MM.1S (cell line): ENCODE measurements at regions not wholly inside any gene's neighbourhood (a gene's known extent, or its start where the extent isn't known, plus 50 kb on each side); places are given as distances from the start of the nearest gene placed in this dataset.

Source experiments
- DNase-seq: peaks from one replicate; pipeline ENCODE4 v3.0.0-alpha.2; 2015
- H2AFZ ChIP-seq: fragments of 300-600 bp; sonication (generic); 2 replicates; pipeline ENCODE4 v1.6.0; 2016; ENCODE audit warnings: antibody characterized with exemption, low read length
- H3F3A ChIP-seq: fragments of 300-600 bp; sonication (generic); 2 replicates; pipeline ENCODE4 v1.6.1; 2016; ENCODE audit warnings: mild to moderate bottlenecking, antibody characterized with exemption, low read length, moderate library complexity, mixed read lengths; ENCODE audit not compliant: insufficient read depth
- H3K27ac ChIP-seq: fragments of 300-600 bp; sonication (generic); 2 replicates; pipeline ENCODE4 v1.5.1; 2016; ENCODE audit warnings: mild to moderate bottlenecking, low read length
- H3K27me3 ChIP-seq: fragments of 300-600 bp; sonication (generic); replicated peaks from 2 replicates; pipeline ENCODE4 v1.6.0; 2016; ENCODE audit warnings: low read length; ENCODE audit not compliant: insufficient read depth
- H3K36me3 ChIP-seq: fragments of 300-600 bp; sonication (generic); replicated peaks from 2 replicates; pipeline ENCODE4 v1.6.1; 2016; ENCODE audit warnings: mild to moderate bottlenecking, low read length, mixed read lengths; ENCODE audit not compliant: insufficient read depth
- H3K4me1 ChIP-seq: fragments of 300-600 bp; sonication (generic); 2 replicates; pipeline ENCODE4 v1.6.1; 2016; ENCODE audit warnings: low read length, mixed read lengths
- H3K4me2 ChIP-seq: fragments of 300-600 bp; sonication (generic); 2 replicates; pipeline ENCODE4 v1.6.0; 2016; ENCODE audit warnings: low read depth, low read length
- H3K4me3 ChIP-seq: fragments of 300-600 bp; sonication (generic); 2 replicates; pipeline ENCODE4 v1.5.1; 2016; ENCODE audit warnings: low read length, mixed read lengths
- H3K79me2 ChIP-seq: fragments of 300-600 bp; sonication (generic); 2 replicates; pipeline ENCODE4 v1.6.1; 2016; ENCODE audit warnings: mixed run types, low read length, mixed read lengths
- H3K9ac ChIP-seq: fragments of 300-600 bp; sonication (generic); 2 replicates; pipeline ENCODE4 v1.6.1; 2016; ENCODE audit warnings: low read length, mixed read lengths
- H3K9me2 ChIP-seq: fragments of 300-600 bp; sonication (generic); replicated peaks from 2 replicates; pipeline ENCODE4 v1.6.1; 2016; ENCODE audit warnings: mild to moderate bottlenecking, low read length, mixed read lengths; ENCODE audit not compliant: insufficient read depth
- H3K9me3 ChIP-seq: fragments of 300-600 bp; sonication (generic); replicated peaks from 2 replicates; pipeline ENCODE4 v1.6.1; 2016; ENCODE audit warnings: mild to moderate bottlenecking, low read length, mixed read lengths; ENCODE audit not compliant: insufficient read depth
- H4K20me1 ChIP-seq: fragments of 300-600 bp; sonication (generic); 2 replicates; pipeline ENCODE4 v1.6.1; 2016; ENCODE audit warnings: mild to moderate bottlenecking, low read length, moderate library complexity, mixed read lengths; ENCODE audit not compliant: insufficient read depth
- EZH2 ChIP-seq: fragments of 300-600 bp; sonication (generic); optimal IDR thresholded peaks from 2 replicates; pipeline ENCODE3; 2017; ENCODE audit warnings: low read depth, mild to moderate bottlenecking, antibody characterized with exemption, low read length, mixed read lengths
- EZH2phosphoT487 ChIP-seq: fragments of 300-600 bp; sonication (generic); IDR thresholded peaks from 2 replicates; pipeline ENCODE4 v1.6.1; 2018; ENCODE audit warnings: antibody characterized with exemption, low read length
- TF ChIP-seq, protein P1 (sequence below): fragments of 300-600 bp; sonication (generic); IDR thresholded peaks from 2 replicates; pipeline ENCODE4 v1.5.1; 2016; ENCODE audit warnings: antibody characterized with exemption, low read length, mixed read lengths

DNA sequence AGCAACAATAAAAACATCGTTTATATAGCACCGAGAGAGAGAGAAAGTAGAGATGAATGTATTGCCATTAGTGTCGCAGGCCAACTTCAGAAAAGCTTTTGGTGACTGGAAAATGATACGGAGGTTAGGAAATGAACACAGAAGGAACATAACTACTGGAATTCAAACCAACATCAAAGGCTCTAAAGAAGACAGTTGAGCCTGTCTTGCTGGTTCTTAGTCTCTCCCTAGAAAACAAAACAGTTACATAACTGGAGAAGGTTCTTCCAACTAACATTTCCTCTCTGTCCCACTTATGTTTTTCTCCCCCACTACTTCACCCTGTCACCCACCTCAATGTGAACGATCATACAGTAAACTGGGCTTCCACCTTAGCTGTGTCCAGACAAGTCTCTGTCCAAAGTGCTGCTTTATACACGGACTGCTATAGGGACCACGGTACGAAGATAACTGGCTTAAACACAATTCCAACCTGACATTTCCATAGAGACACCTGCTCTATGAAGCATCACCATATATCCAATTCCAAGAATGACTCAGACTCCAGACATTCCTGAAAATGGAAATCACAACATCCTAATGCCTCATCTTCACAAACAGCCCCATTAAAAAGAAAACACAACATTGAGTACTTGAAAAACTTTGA is 85.2 kb upstream of the ARHGAP32 start:
- Histone ChIP-seq H4K20me1 (no peaks in the 10 kb centered on the region), H3K9me3 (no peaks in the 10 kb centered on the region), H3K4me3 (no peak overlapping the region), H3K9me2 (no peaks in the 10 kb centered on the region), H3F3A (peaks cover 8% of the 10 kb centered on the region), H3K79me2 (peaks cover 45% of the 10 kb centered on the region), H3K9ac (no peak overlapping the region), H3K4me1 (peaks cover 17% of the 10 kb centered on the region), H2AFZ (no peak overlapping the region), H3K27me3 (0 out of 2 replicates have a peak, but pooled peaks cover 3% of the 10 kb centered on the region), H3K27ac (no peak overlapping the region), H3K4me2 (no peak overlapping the region), H3K36me3 (no peaks in the 10 kb centered on the region)
- no peak for DNase-seq
- TF ChIP-seq, protein P1, sequence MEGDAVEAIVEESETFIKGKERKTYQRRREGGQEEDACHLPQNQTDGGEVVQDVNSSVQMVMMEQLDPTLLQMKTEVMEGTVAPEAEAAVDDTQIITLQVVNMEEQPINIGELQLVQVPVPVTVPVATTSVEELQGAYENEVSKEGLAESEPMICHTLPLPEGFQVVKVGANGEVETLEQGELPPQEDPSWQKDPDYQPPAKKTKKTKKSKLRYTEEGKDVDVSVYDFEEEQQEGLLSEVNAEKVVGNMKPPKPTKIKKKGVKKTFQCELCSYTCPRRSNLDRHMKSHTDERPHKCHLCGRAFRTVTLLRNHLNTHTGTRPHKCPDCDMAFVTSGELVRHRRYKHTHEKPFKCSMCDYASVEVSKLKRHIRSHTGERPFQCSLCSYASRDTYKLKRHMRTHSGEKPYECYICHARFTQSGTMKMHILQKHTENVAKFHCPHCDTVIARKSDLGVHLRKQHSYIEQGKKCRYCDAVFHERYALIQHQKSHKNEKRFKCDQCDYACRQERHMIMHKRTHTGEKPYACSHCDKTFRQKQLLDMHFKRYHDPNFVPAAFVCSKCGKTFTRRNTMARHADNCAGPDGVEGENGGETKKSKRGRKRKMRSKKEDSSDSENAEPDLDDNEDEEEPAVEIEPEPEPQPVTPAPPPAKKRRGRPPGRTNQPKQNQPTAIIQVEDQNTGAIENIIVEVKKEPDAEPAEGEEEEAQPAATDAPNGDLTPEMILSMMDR: no peak
- no peak for TF ChIP-seq EZH2

DNA sequence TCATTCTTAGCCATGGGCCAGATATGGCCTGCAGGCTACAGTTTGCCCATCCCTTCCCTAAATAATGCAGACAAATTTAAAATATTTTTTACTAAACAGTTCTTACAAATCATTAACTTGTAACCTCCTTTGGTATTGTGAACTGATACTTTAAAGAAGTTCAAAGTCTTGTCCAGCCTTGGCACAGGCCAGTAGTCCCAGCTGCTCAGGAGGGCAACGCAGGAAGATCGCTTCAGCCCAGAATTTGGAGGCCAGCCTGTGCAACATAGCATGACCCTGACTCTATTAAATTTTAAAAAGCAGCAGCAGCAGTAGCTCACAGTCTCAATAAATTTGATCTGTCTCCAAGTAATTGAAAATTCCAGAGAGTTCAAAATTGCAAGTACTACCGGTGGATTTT is 83.7 kb upstream of the ARHGAP32 start:
- Histone ChIP-seq H3K4me3 (no peak overlapping the region), H3K27ac (no peak overlapping the region), H3K4me2 (no peak overlapping the region), H2AFZ (no peak overlapping the region), H3K9me3 (no peaks in the 10 kb centered on the region), H3K4me1 (peaks cover 17% of the 10 kb centered on the region), H3K36me3 (no peaks in the 10 kb centered on the region), H4K20me1 (no peaks in the 10 kb centered on the region), H3K9ac (no peak overlapping the region), H3F3A (peaks cover 8% of the 10 kb centered on the region), H3K79me2 (peaks cover 51% of the 10 kb centered on the region), H3K27me3 (0 out of 2 replicates have a peak, but pooled peaks cover 3% of the 10 kb centered on the region), H3K9me2 (no peaks in the 10 kb centered on the region)
- TF ChIP-seq EZH2phosphoT487 (no peak), EZH2 (no peak)
- TF ChIP-seq, protein P1: no peak
- no peak for DNase-seq

DNA sequence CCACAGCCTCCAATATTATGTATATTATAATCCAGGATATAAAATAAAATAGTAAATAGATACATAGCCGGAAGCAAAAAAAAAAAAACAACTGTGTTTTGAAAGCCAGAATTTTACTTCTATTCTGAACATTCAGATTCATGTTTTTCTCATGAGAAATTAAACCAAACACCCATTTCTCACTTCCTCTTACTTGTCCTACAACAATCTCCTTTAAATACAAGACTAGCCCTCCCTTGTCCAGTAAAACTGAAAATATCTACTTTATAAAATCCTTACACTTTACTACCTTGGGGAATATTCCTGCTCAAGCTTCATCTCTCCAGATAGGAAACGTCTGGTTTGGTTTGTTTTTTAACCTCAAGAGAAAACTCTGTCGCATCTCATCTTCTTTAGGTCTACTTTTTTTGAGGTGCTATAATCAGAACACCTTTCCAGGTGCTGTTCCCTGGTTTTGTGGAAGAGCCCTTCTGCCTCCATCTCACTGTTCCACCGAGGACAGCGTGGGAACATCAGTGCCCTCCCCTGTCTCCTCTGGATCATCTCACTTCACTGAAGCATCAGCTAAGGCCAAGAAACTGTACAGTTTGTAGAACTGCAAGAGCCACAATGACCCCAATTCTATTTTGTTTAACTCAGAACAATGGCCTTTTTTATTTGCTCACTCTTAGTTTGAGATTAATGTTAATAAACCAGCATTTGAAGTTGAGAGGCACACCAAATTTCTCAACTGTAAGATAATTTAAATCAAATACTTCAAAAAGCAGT is 82.0 kb upstream of the ARHGAP32 start:
- TF ChIP-seq, protein P1: no peak
- no peak for TF ChIP-seq EZH2
- no peak for TF ChIP-seq EZH2phosphoT487
- Histone ChIP-seq H3K4me3 (no peak overlapping the region), H2AFZ (no peak overlapping the region), H3K9ac (no peak overlapping the region), H3F3A (no peaks in the 10 kb centered on the region), H3K9me2 (no peaks in the 10 kb centered on the region), H3K9me3 (no peaks in the 10 kb centered on the region), H3K4me2 (peak overlapping the region; percentile 16; the same call in 1 of the 2 replicates), H3K27ac (no peak overlapping the region), H3K79me2 (peaks cover 60% of the 10 kb centered on the region), H4K20me1 (no peaks in the 10 kb centered on the region), H3K27me3 (no peaks in the 10 kb centered on the region), H3K36me3 (no peaks in the 10 kb centered on the region), H3K4me1 (peaks cover 10% of the 10 kb centered on the region; the same call in 1 of the 2 replicates)
- DNase-seq: no peak
